ENCODE measurements at regions not wholly inside any gene's neighbourhood (a gene's known extent, or its start where the extent isn't known, plus 50 kb on each side); places are given as distances from the start of the nearest gene placed in this dataset.

DNA sequence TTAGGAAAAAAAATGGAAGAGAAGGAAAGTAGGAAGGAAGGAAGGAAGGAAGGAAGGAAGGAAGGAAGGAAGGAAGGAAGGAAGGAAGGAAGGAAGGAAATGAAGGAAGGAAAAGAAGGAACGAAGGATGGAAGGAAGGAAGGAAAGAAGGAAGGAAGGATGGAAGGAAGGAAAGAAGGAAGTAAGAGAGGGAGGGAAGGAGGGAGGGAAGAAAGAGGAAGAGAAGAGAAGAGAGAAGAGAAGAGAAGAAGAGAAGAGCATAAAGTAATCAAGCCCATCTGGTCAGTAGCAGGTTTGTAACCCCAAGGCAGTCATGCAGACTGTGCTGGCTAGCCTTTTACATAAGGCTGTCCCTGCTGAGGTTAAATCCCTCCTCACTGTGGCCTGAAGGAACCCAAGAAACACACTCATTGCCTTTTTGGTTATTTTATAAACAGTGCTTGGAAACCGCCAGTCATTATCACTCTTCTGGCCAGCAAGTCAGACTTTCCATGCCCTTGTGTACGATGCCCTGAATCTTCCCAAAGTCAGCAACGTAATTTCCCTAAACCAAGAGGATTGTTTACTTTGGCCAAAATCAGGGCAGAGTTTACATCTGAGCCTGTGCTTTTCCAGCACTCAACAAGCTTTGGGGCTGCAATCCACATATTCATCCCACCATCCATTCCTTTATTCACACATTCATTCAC is 409.6 kb upstream of the MAF start:
- Mint-ChIP-seq H3K4me1 (ENCODE audit: low read depth, unreplicated experiment) (peaks cover 24% of the 10 kb centered on the region), H3K9me3 (ENCODE audit: unreplicated experiment) (peaks cover 19% of the 10 kb centered on the region)
- CTCF ChIA-PET, result no interaction called here

DNA sequence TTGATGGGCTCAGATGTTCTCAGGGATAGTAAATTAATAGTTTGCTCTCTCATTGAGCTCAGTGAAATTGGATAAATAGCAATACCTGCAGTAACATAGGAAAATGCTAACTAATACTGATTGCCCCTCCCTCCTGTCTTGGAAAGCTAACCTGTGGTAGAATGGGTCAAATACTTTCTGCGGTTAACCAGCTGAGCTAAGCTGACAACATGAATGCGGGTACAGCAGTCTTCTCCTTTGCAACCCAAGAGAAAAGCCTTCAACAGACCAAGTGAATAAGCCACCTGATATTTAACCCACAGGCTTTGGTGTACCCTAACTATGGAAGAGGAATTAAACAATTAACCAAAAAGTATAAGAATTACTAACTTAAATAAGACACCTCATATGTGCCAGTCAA is 408.3 kb upstream of the MAF start:
- intact Hi-C loops (cut with micrococcal nuclease; ENCODE audit: unreplicated experiment), result loop anchor here (5.0 kb wide), 2 partner anchors 73 to 252 kb away; no protein-coding TSS in a partner anchor
- H3K9me3 Mint-ChIP-seq (ENCODE audit: unreplicated experiment), result peaks cover 30% of the 10 kb centered on the region
- no peak overlapping the region for H3K27ac Mint-ChIP-seq (ENCODE audit: unreplicated experiment)
- CTCF ChIA-PET, result no interaction called here
- peaks cover 24% of the 10 kb centered on the region for H3K4me1 Mint-ChIP-seq (ENCODE audit: low read depth, unreplicated experiment)
- Histone ChIP-seq H3K9me3 (no peaks in the 10 kb centered on the region), H3K4me1 (peaks cover 24% of the 10 kb centered on the region), H3K36me3 (ENCODE audit: control insufficient read depth, insufficient read depth, low read length) (no peaks in the 10 kb centered on the region), H3K4me3 (ENCODE audit: low read depth, low read length) (no peak overlapping the region), H3K27me3 (replicated peaks; ENCODE audit: control insufficient read depth, insufficient read depth, low read length) (no peaks in the 10 kb centered on the region)
- no peak overlapping the region for H3K4me3 Mint-ChIP-seq (ENCODE audit: unreplicated experiment)
- POLR2A ChIA-PET, result no interaction called here
- no TSS peak for BruUV-seq (replicated peaks)
- TF ChIP-seq, protein P1, sequence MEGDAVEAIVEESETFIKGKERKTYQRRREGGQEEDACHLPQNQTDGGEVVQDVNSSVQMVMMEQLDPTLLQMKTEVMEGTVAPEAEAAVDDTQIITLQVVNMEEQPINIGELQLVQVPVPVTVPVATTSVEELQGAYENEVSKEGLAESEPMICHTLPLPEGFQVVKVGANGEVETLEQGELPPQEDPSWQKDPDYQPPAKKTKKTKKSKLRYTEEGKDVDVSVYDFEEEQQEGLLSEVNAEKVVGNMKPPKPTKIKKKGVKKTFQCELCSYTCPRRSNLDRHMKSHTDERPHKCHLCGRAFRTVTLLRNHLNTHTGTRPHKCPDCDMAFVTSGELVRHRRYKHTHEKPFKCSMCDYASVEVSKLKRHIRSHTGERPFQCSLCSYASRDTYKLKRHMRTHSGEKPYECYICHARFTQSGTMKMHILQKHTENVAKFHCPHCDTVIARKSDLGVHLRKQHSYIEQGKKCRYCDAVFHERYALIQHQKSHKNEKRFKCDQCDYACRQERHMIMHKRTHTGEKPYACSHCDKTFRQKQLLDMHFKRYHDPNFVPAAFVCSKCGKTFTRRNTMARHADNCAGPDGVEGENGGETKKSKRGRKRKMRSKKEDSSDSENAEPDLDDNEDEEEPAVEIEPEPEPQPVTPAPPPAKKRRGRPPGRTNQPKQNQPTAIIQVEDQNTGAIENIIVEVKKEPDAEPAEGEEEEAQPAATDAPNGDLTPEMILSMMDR (IDR thresholded peaks at IDR 0.05; ENCODE audit: insufficient read depth in 1 of 2, low read depth in 1 of 2, low read length in 1 of 2, severe bottlenecking in 1 of 2, unreplicated experiment in 1 of 2), result no peak
- H3K27me3 Mint-ChIP-seq (ENCODE audit: insufficient read depth, unreplicated experiment), result no peaks in the 10 kb centered on the region
- no peaks in the 10 kb centered on the region for H3K36me3 Mint-ChIP-seq (ENCODE audit: insufficient read depth, unreplicated experiment)
- DNase-seq, result no peak

More for the DNA sequence above, 409.6 kb upstream of the MAF start:
- Histone ChIP-seq H3K36me3 (ENCODE audit: control insufficient read depth, insufficient read depth, low read length) (no peaks in the 10 kb centered on the region), H3K4me1 (peaks cover 32% of the 10 kb centered on the region), H3K4me3 (ENCODE audit: low read depth, low read length) (no peak overlapping the region), H3K27me3 (replicated peaks; ENCODE audit: control insufficient read depth, insufficient read depth, low read length) (no peaks in the 10 kb centered on the region), H3K9me3 (no peaks in the 10 kb centered on the region)
- Mint-ChIP-seq H3K27me3 (ENCODE audit: insufficient read depth, unreplicated experiment) (no peaks in the 10 kb centered on the region), H3K27ac (ENCODE audit: unreplicated experiment) (no peak overlapping the region), H3K4me3 (ENCODE audit: unreplicated experiment) (no peak overlapping the region), H3K36me3 (ENCODE audit: insufficient read depth, unreplicated experiment) (no peaks in the 10 kb centered on the region)
- no TSS peak for BruUV-seq (replicated peaks)
- no peak for DNase-seq
- TF ChIP-seq, protein P1 (IDR thresholded peaks at IDR 0.05; ENCODE audit: insufficient read depth in 1 of 2, low read depth in 1 of 2, low read length in 1 of 2, severe bottlenecking in 1 of 2, unreplicated experiment in 1 of 2), result no peak
- intact Hi-C loops (cut with micrococcal nuclease; ENCODE audit: unreplicated experiment), result loop anchor here (5.0 kb wide), 2 partner anchors 72 to 253 kb away; no protein-coding TSS in a partner anchor
- POLR2A ChIA-PET, result no interaction called here

DNA sequence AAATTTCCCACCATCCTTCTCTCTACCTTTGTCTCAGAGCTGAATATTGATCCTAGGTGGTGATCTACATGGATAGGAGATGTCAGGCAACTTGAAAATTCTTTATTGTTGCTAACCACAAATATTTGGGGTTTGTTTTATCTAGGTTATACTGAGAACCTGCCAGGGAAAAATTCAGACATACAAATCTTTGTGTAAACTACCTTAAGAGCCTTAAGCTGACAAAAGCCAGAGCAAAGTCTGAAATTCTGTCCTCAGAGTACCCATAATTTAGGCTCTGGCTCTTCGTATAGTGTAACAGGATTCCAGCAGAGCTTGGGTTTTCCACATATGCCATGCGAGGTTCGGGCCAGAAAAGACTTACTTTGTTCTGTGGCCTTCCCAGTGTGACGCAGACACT is 406.7 kb upstream of the MAF start:
- peak in 1 of 2 experiments; percentile 66 for DNase-seq
- no peak overlapping the region for H3K4me3 ChIP-seq (ENCODE audit: low read depth, low read length)
- H3K36me3 ChIP-seq (ENCODE audit: control insufficient read depth, insufficient read depth, low read length), result no peaks in the 10 kb centered on the region
- H3K9me3 Mint-ChIP-seq (ENCODE audit: unreplicated experiment), result peaks cover 34% of the 10 kb centered on the region
- peaks cover 23% of the 10 kb centered on the region for H3K4me1 ChIP-seq
- peaks cover 24% of the 10 kb centered on the region for H3K4me1 Mint-ChIP-seq (ENCODE audit: low read depth, unreplicated experiment)
- no peaks in the 10 kb centered on the region for H3K27me3 Mint-ChIP-seq (ENCODE audit: insufficient read depth, unreplicated experiment)
- TF ChIP-seq, protein P1 (IDR thresholded peaks at IDR 0.05; ENCODE audit: insufficient read depth in 1 of 2, low read depth in 1 of 2, low read length in 1 of 2, severe bottlenecking in 1 of 2, unreplicated experiment in 1 of 2), result no peak
- BruUV-seq (replicated peaks), result no TSS peak
- intact Hi-C loops (cut with micrococcal nuclease; ENCODE audit: unreplicated experiment), result loop anchor here (1.0 to 5.0 kb wide), 5 partner anchors 17 to 250 kb away; no protein-coding TSS in a partner anchor
- no peaks in the 10 kb centered on the region for H3K27me3 ChIP-seq (replicated peaks; ENCODE audit: control insufficient read depth, insufficient read depth, low read length)
- CTCF ChIA-PET, result interaction anchor here (0.8 to 1.3 kb wide), 4 partner anchors 14 to 405 kb away, joined by 3 to 8 read pairs (median 5); no protein-coding TSS in a partner anchor
- no peaks in the 10 kb centered on the region for H3K9me3 ChIP-seq
- peak overlapping the region; percentile 81 for H3K27ac Mint-ChIP-seq (ENCODE audit: unreplicated experiment)
- POLR2A ChIA-PET, result interaction anchor here (1.1 to 1.5 kb wide), 2 partner anchors 18 to 258 kb away, joined by 3 to 7 read pairs; no protein-coding TSS in a partner anchor
- H3K4me3 Mint-ChIP-seq (ENCODE audit: unreplicated experiment), result peak overlapping the region; percentile 34
- no peaks in the 10 kb centered on the region for H3K36me3 Mint-ChIP-seq (ENCODE audit: insufficient read depth, unreplicated experiment)

Measured in Caco-2 (cell line).